GM06990 (cell line): ENCODE measurements at regions not wholly inside any gene's neighbourhood (a gene's known extent, or its start where the extent isn't known, plus 50 kb on each side); places are given as distances from the start of the nearest gene placed in this dataset.

Experiments used
- DNase-seq: peaks from one replicate; pipeline ENCODE4 v3.0.0-alpha.2; 2011; ENCODE audit not compliant: insufficient read length; ENCODE audit errors: extremely low read depth
- H3K27me3 ChIP-seq: replicated peaks from 2 replicates; pipeline ENCODE4 v1.6.0; 2011; ENCODE audit warnings: low read length; ENCODE audit not compliant: control insufficient read depth, insufficient read depth
- H3K36me3 ChIP-seq: 2 replicates; pipeline ENCODE4 v1.5.1; 2011; ENCODE audit warnings: low read length; ENCODE audit not compliant: control insufficient read depth, insufficient read depth
- H3K4me3 ChIP-seq: replicated peaks from 2 replicates; pipeline ENCODE4 v1.5.1; 2011; ENCODE audit warnings: low read depth, mild to moderate bottlenecking, control low read depth, low read length
- CTCF ChIP-seq: IDR thresholded peaks from 2 replicates; pipeline ENCODE4 v1.5.1; 2011; ENCODE audit warnings: low read length, control low read depth, mild to moderate bottlenecking, inconsistent platforms; ENCODE audit not compliant: insufficient read depth, poor library complexity, severe bottlenecking

GRCh38 chr16:48950184-48950583 is 331.5 kb downstream of the CBLN1 start:
- Histone ChIP-seq H3K27me3 (no peaks in the 10 kb centered on the region), H3K36me3 (no peaks in the 10 kb centered on the region), H3K4me3 (no peak overlapping the region)
- no peak for DNase-seq
- no peak for TF ChIP-seq CTCF

- Histone ChIP-seq H3K36me3 (no peaks in the 10 kb centered on the region), H3K4me3 (no peak overlapping the region), H3K27me3 (no peaks in the 10 kb centered on the region)
- no peak for TF ChIP-seq CTCF
- no peak for DNase-seq
Observed at GRCh38 chr16:48949636-48950035, 332.0 kb downstream of the CBLN1 start.

- no peak overlapping the region for H3K4me3 ChIP-seq
- H3K36me3 ChIP-seq, result no peaks in the 10 kb centered on the region
- H3K27me3 ChIP-seq, result no peaks in the 10 kb centered on the region
- DNase-seq, result no peak
- no peak for TF ChIP-seq CTCF
Observed at GRCh38 chr16:48948911-48949310, 332.7 kb downstream of the CBLN1 start.

GRCh38 chr16:48947371-48947713 is 334.3 kb downstream of the CBLN1 start:
- DNase-seq, result no peak
- Histone ChIP-seq H3K4me3 (no peak overlapping the region), H3K36me3 (no peaks in the 10 kb centered on the region), H3K27me3 (no peaks in the 10 kb centered on the region)
- no peak for TF ChIP-seq CTCF

- no peak for TF ChIP-seq CTCF
- Histone ChIP-seq H3K27me3 (no peaks in the 10 kb centered on the region), H3K36me3 (no peaks in the 10 kb centered on the region), H3K4me3 (no peak overlapping the region)
- no peak for DNase-seq
Observed at GRCh38 chr16:48946686-48947370, 334.8 kb downstream of the CBLN1 start.

- no peak for TF ChIP-seq CTCF
Observed at GRCh38 chr16:48942996-48943395, 333.0 kb upstream of the N4BP1 start.

More at GRCh38 chr16:48942996-48943395, 333.0 kb upstream of the N4BP1 start:
- DNase-seq, result no peak
- Histone ChIP-seq H3K27me3 (no peaks in the 10 kb centered on the region), H3K4me3 (no peak overlapping the region), H3K36me3 (no peaks in the 10 kb centered on the region)
